ENCODE measurements at regions not wholly inside any gene's neighbourhood (a gene's known extent, or its start where the extent isn't known, plus 50 kb on each side); places are given as distances from the start of the nearest gene placed in this dataset.
A peak's percentile ranks its signal among the peaks of the same experiment; 100 is the strongest.

DNA sequence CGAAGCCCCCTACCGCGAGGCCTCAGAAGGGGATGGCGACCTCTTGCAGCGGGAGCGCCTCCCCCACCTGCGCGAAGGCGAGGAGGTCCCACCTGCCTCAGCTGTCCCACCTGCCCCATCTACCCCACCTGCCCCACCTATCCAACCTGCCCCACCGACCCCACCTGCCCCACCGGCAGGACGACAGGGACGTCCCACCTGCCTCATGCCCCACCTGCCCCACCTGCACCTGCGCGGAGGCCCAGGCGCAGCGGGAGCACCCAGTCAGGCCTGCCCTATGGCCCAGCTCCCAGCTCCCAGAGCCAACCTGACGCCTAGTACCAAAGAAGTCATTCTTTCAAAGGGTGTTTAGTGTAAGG lies 489.1 kb upstream of the SMIM21 start:
- H3K27ac Mint-ChIP-seq (ENCODE audit: unreplicated experiment) = no peak overlapping the region
- no peak for TF ChIP-seq CTCF (IDR thresholded peaks at IDR 0.05)
- peaks cover 24% of the 10 kb centered on the region for H3K27me3 Mint-ChIP-seq (ENCODE audit: low read depth)
- no peaks in the 10 kb centered on the region for H3K4me1 Mint-ChIP-seq (ENCODE audit: low read depth)
- H3K36me3 Mint-ChIP-seq (ENCODE audit: low read depth) = no peaks in the 10 kb centered on the region
- H3K9me3 Mint-ChIP-seq (ENCODE audit: low read depth) = no peaks in the 10 kb centered on the region
- no peak overlapping the region for H3K4me3 Mint-ChIP-seq (ENCODE audit: unreplicated experiment)
- DNase-seq (ENCODE audit: low spot score) = no peak

- Mint-ChIP-seq H3K27ac (ENCODE audit: unreplicated experiment) (no peak overlapping the region), H3K9me3 (ENCODE audit: low read depth) (no peaks in the 10 kb centered on the region), H3K4me3 (ENCODE audit: unreplicated experiment) (peak overlapping the region; percentile 34), H3K4me1 (ENCODE audit: low read depth) (no peaks in the 10 kb centered on the region), H3K36me3 (ENCODE audit: low read depth) (no peaks in the 10 kb centered on the region), H3K27me3 (ENCODE audit: low read depth) (peaks cover 19% of the 10 kb centered on the region)
- DNase-seq (ENCODE audit: low spot score) = no peak
- TF ChIP-seq CTCF (IDR thresholded peaks at IDR 0.05) = no peak
Measured at GRCh38 chr18:75915941-75916623, 488.6 kb upstream of the SMIM21 start.

DNA sequence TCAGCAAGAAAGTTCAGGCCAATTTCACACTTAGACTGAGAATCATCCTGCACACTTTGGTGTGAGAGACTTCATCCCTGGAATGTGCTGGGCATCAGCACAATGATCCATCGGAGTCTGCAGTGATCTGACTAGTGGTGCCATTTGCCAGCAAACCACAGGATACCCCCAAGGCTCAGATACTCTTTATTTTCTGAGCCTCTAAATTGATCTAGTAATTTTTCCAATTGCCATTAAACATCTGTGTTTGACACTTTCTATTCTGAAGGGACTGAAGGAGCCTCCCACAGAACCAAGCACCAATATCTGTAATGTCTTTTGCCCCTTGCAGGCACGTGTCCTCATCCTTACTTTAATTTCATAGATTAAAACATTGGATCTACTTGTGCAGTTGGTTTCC lies 485.3 kb upstream of the SMIM21 start:
- H3K27me3 Mint-ChIP-seq (ENCODE audit: low read depth) = peaks cover 17% of the 10 kb centered on the region
- no peaks in the 10 kb centered on the region for H3K4me1 Mint-ChIP-seq (ENCODE audit: low read depth)
- no peak overlapping the region for H3K4me3 Mint-ChIP-seq (ENCODE audit: unreplicated experiment)
- no peak overlapping the region for H3K27ac Mint-ChIP-seq (ENCODE audit: unreplicated experiment)
- DNase-seq (ENCODE audit: low spot score) = no peak
- H3K9me3 Mint-ChIP-seq (ENCODE audit: low read depth) = no peaks in the 10 kb centered on the region
- no peak for TF ChIP-seq CTCF (IDR thresholded peaks at IDR 0.05)
- no peaks in the 10 kb centered on the region for H3K36me3 Mint-ChIP-seq (ENCODE audit: low read depth)

DNA sequence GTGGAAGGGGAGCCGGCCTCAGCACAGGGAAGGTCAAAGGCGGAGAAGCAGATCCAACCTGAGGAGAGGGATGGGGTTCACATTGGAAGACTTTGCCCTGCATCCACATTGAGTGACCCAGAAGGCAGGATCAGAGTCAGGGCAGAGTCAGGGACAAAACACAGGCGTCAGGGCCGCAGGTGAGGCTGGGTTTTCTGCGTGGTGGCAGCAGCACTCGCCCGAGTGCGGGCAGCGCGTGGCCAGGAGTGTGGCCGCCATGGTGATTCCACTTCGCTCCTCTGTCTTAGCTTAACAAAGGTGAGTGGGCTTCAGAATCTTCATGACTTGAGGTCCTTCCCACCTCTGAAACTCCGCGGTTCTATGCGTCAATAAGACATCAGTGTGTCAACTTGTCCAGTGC lies 476.9 kb upstream of the SMIM21 start:
- H3K4me1 Mint-ChIP-seq (ENCODE audit: low read depth) = no peaks in the 10 kb centered on the region
- H3K36me3 Mint-ChIP-seq (ENCODE audit: low read depth) = no peaks in the 10 kb centered on the region
- peaks cover 2% of the 10 kb centered on the region for H3K27me3 Mint-ChIP-seq (ENCODE audit: low read depth)
- TF ChIP-seq CTCF (IDR thresholded peaks at IDR 0.05) = no peak
- DNase-seq (ENCODE audit: low spot score) = no peak
- H3K4me3 Mint-ChIP-seq (ENCODE audit: unreplicated experiment) = no peak overlapping the region
- no peak overlapping the region for H3K27ac Mint-ChIP-seq (ENCODE audit: unreplicated experiment)
- H3K9me3 Mint-ChIP-seq (ENCODE audit: low read depth) = peaks cover 11% of the 10 kb centered on the region

DNA sequence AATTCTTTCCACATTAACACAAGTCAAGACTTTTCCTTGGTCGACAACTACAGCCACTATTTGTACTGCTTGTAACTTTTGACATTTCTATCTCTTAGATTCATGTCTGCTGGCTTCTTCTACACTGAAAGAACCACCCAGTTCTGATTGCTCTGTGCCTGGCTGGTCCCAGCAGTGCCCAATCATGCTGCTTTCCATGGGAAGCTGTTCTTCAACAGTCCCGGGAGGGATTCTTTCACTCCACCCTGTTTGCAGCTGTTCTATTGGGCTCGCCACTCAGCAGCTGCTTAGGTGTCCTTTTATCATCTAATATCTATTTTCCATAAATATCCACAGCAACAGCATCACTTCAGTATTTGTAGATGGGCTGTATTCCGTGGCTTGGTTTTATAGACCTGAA lies 471.1 kb upstream of the SMIM21 start:
- H3K36me3 Mint-ChIP-seq (ENCODE audit: low read depth) = no peaks in the 10 kb centered on the region

More for the DNA sequence above, 471.1 kb upstream of the SMIM21 start:
- Mint-ChIP-seq H3K4me3 (ENCODE audit: unreplicated experiment) (no peak overlapping the region), H3K4me1 (ENCODE audit: low read depth) (no peaks in the 10 kb centered on the region), H3K9me3 (ENCODE audit: low read depth) (peaks cover 18% of the 10 kb centered on the region), H3K27me3 (ENCODE audit: low read depth) (peaks cover 4% of the 10 kb centered on the region), H3K27ac (ENCODE audit: unreplicated experiment) (no peak overlapping the region)
- no peak for DNase-seq (ENCODE audit: low spot score)
- TF ChIP-seq CTCF (IDR thresholded peaks at IDR 0.05) = no peak
